ENCODE measurements at regions not wholly inside any gene's neighbourhood (a gene's known extent, or its start where the extent isn't known, plus 50 kb on each side); places are given as distances from the start of the nearest gene placed in this dataset.

DNA sequence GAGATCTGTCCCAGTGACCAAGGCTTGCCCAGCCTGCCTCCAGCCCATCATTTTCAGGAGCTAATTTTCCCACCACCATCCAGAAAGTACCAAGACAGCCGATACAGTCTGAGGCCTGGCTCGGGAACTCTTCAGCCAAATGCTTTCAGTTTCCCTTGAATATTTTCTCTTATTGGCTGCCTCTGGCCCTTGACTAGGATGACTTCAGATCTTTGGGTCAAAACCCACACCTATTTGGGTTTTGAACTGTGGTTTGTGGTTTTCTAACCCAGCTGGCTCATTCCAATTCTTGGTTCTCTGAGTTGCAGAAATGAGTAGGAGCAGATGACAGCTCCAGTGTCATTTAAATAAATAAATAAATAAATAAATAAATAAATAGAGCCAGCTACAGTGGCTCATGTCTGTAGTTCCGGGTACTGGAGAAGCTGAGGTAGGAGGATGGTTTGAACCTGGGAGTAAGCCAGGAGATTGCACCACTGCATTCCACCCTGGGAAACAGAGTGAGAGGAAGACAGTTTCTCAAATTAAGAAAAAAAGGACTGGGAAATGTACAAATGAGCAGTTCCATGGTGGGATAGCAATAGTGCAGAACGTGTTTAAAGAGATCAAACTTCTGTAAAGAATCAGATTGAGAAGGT lies 465.0 kb upstream of the SOX11 start:
- no peak overlapping the region for H3K27ac ChIP-seq (ENCODE audit: low read depth, low read length)
- no peak overlapping the region for H2AFZ ChIP-seq (ENCODE audit: low read depth, low read length, poor library complexity, severe bottlenecking)
- BruUV-seq (replicated peaks) = no TSS peak
- H3K36me3 ChIP-seq (ENCODE audit: control insufficient read depth in 1 of 2, insufficient read depth in 2 of 2, low read length in 2 of 2) = no peaks in the 10 kb centered on the region
- CTCF ChIA-PET = no interaction called here
- RAD21 ChIA-PET (ENCODE audit: low non-redundant PET in 1 of 2, low total read pairs in 2 of 2, uncharacterized antibody in 2 of 2, unreplicated experiment in 2 of 2) = no interaction called here
- intact Hi-C loops (cut with micrococcal nuclease) = no loop called here
- no peak overlapping the region for H3K9ac ChIP-seq (ENCODE audit: low read length)
- no peaks in the 10 kb centered on the region for H3K79me2 ChIP-seq (ENCODE audit: insufficient read depth, low read length)
- H4K20me1 ChIP-seq (ENCODE audit: insufficient read depth) = no peaks in the 10 kb centered on the region
- ATAC-seq (no peak), DNase-seq (ENCODE audit: low read depth, low spot score) (no peak)
- no peaks in the 10 kb centered on the region for H3K9me2 ChIP-seq (ENCODE audit: insufficient read depth)
- H3K4me3 ChIP-seq (replicated peaks in 1 of 2; ENCODE audit: low read depth in 1 of 2, low read length in 2 of 2) = no peak overlapping the region
- TF ChIP-seq POLR2AphosphoS5 (IDR thresholded peaks at IDR 0.05; ENCODE audit: low read depth, low read length) (no peak), SIN3A (IDR thresholded peaks at IDR 0.05; ENCODE audit: low read depth) (no peak)
- TF ChIP-seq, protein P1, sequence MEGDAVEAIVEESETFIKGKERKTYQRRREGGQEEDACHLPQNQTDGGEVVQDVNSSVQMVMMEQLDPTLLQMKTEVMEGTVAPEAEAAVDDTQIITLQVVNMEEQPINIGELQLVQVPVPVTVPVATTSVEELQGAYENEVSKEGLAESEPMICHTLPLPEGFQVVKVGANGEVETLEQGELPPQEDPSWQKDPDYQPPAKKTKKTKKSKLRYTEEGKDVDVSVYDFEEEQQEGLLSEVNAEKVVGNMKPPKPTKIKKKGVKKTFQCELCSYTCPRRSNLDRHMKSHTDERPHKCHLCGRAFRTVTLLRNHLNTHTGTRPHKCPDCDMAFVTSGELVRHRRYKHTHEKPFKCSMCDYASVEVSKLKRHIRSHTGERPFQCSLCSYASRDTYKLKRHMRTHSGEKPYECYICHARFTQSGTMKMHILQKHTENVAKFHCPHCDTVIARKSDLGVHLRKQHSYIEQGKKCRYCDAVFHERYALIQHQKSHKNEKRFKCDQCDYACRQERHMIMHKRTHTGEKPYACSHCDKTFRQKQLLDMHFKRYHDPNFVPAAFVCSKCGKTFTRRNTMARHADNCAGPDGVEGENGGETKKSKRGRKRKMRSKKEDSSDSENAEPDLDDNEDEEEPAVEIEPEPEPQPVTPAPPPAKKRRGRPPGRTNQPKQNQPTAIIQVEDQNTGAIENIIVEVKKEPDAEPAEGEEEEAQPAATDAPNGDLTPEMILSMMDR (IDR thresholded peaks at IDR 0.05 in 2 of 3, conservative IDR thresholded peaks at IDR 0.05 in 1 of 3; ENCODE audit: borderline replicate concordance in 1 of 3, insufficient read depth in 1 of 3, low read depth in 2 of 3, low read length in 2 of 3) = no peak
- POLR2A ChIA-PET = no interaction called here
- no peaks in the 10 kb centered on the region for H3K4me1 ChIP-seq (ENCODE audit: control insufficient read depth in 1 of 2, insufficient read depth in 2 of 2, low read length in 2 of 2)
- H3K4me2 ChIP-seq (ENCODE audit: low read length) = no peak overlapping the region
- no peaks in the 10 kb centered on the region for H3K27me3 ChIP-seq (ENCODE audit: insufficient read depth, low read length)
- peaks cover 12 to 22% of the 10 kb centered on the region in 2 experiments; a peak in 2 of 4 replicates for H3K9me3 ChIP-seq (ENCODE audit: control insufficient read depth in 1 of 2, insufficient read depth in 1 of 2, low read depth in 1 of 2, low read length in 2 of 2)

DNA sequence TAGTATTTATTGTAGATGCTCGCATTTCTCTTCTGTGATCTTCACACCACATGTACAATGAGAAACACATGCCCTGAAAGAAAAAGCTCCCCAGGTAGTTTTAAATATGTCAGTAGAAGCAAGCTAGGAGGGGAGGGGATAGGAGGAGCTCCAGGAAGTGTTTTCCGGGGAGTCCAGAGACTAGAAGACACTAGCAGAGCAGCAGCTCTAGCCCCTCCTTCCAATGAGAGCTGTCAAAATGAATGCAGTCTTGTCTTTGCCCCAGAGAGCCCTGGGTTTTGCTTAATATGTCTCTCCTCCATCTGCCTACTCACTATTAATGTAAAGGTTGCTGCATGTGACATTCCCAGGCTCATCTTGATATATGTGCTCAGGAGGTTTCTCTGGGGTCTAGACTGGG lies 462.6 kb upstream of the SOX11 start:
- H3K9me2 ChIP-seq (ENCODE audit: insufficient read depth) = no peaks in the 10 kb centered on the region
- no peak for ATAC-seq
- no peaks in the 10 kb centered on the region for H3K79me2 ChIP-seq (ENCODE audit: insufficient read depth, low read length)
- H3K36me3 ChIP-seq (ENCODE audit: control insufficient read depth in 1 of 2, insufficient read depth in 2 of 2, low read length in 2 of 2) = no peaks in the 10 kb centered on the region
- DNase-seq (ENCODE audit: low read depth, low spot score) = no peak
- RAD21 ChIA-PET (ENCODE audit: low non-redundant PET in 1 of 2, low total read pairs in 2 of 2, uncharacterized antibody in 2 of 2, unreplicated experiment in 2 of 2) = no interaction called here
- H3K27ac ChIP-seq (ENCODE audit: low read depth, low read length) = no peak overlapping the region
- CTCF ChIA-PET = no interaction called here
- H3K4me2 ChIP-seq (ENCODE audit: low read length) = no peak overlapping the region
- H3K27me3 ChIP-seq (ENCODE audit: insufficient read depth, low read length) = no peaks in the 10 kb centered on the region
- no peaks in the 10 kb centered on the region for H3K4me1 ChIP-seq (ENCODE audit: control insufficient read depth in 1 of 2, insufficient read depth in 2 of 2, low read length in 2 of 2)
- no peaks in the 10 kb centered on the region for H4K20me1 ChIP-seq (ENCODE audit: insufficient read depth)
- no peak overlapping the region for H3K9ac ChIP-seq (ENCODE audit: low read length)
- BruUV-seq (replicated peaks) = no TSS peak
- H3K4me3 ChIP-seq (replicated peaks in 1 of 2; ENCODE audit: low read depth in 1 of 2, low read length in 2 of 2) = no peak overlapping the region
- intact Hi-C loops (cut with micrococcal nuclease) = no loop called here
- H3K9me3 ChIP-seq (ENCODE audit: control insufficient read depth in 1 of 2, insufficient read depth in 1 of 2, low read depth in 1 of 2, low read length in 2 of 2) = peaks cover 12 to 24% of the 10 kb centered on the region in 2 experiments; a peak in 2 of 4 replicates
- POLR2A ChIA-PET = no interaction called here
- no peak overlapping the region for H2AFZ ChIP-seq (ENCODE audit: low read depth, low read length, poor library complexity, severe bottlenecking)
- TF ChIP-seq YY1 (IDR thresholded peaks at IDR 0.05; ENCODE audit: extremely low read depth, insufficient replicate concordance, low read depth, low read length) = no peak
- no peak for TF ChIP-seq ZFX (IDR thresholded peaks at IDR 0.05)
- TF ChIP-seq ZNF274 (IDR thresholded peaks at IDR 0.05; ENCODE audit: low read depth, low read length) = no peak
- TF ChIP-seq, protein P2, sequence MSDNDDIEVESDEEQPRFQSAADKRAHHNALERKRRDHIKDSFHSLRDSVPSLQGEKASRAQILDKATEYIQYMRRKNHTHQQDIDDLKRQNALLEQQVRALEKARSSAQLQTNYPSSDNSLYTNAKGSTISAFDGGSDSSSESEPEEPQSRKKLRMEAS (IDR thresholded peaks at IDR 0.05) = no peak
- no peak for TF ChIP-seq SRF (IDR thresholded peaks at IDR 0.05; ENCODE audit: low read depth)
- TF ChIP-seq POLR2AphosphoS5 (IDR thresholded peaks at IDR 0.05; ENCODE audit: low read depth, low read length) = no peak
- no peak for TF ChIP-seq CEBPB (IDR thresholded peaks at IDR 0.05; ENCODE audit: low read depth)
- TF ChIP-seq, protein P3, sequence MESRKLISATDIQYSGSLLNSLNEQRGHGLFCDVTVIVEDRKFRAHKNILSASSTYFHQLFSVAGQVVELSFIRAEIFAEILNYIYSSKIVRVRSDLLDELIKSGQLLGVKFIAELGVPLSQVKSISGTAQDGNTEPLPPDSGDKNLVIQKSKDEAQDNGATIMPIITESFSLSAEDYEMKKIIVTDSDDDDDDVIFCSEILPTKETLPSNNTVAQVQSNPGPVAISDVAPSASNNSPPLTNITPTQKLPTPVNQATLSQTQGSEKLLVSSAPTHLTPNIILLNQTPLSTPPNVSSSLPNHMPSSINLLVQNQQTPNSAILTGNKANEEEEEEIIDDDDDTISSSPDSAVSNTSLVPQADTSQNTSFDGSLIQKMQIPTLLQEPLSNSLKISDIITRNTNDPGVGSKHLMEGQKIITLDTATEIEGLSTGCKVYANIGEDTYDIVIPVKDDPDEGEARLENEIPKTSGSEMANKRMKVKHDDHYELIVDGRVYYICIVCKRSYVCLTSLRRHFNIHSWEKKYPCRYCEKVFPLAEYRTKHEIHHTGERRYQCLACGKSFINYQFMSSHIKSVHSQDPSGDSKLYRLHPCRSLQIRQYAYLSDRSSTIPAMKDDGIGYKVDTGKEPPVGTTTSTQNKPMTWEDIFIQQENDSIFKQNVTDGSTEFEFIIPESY (IDR thresholded peaks at IDR 0.05; ENCODE audit: extremely low read depth, insufficient replicate concordance, low read length) = no peak
- TF ChIP-seq, protein P1 (IDR thresholded peaks at IDR 0.05 in 2 of 3, conservative IDR thresholded peaks at IDR 0.05 in 1 of 3; ENCODE audit: borderline replicate concordance in 1 of 3, insufficient read depth in 1 of 3, low read depth in 2 of 3, low read length in 2 of 3) = no peak
- no peak for TF ChIP-seq ELF1 (IDR thresholded peaks at IDR 0.05; ENCODE audit: borderline replicate concordance, low read depth)
- no peak for TF ChIP-seq SIN3A (IDR thresholded peaks at IDR 0.05; ENCODE audit: low read depth)
- no peak for TF ChIP-seq EGR1 (IDR thresholded peaks at IDR 0.05; ENCODE audit: low read depth)
